Loucy (cell line): ENCODE measurements at regions not wholly inside any gene's neighbourhood (a gene's known extent, or its start where the extent isn't known, plus 50 kb on each side); places are given as distances from the start of the nearest gene placed in this dataset.

Experiments used
- H2AFZ ChIP-seq: fragments of 200-600 bp; sonication (generic); 2 replicates; pipeline ENCODE4 v1.6.0; 2016; ENCODE audit warnings: antibody characterized with exemption, mild to moderate bottlenecking, low read length, moderate library complexity
- H3F3A ChIP-seq: fragments of 200-600 bp; 2 replicates; pipeline ENCODE4 v1.6.0; 2016; ENCODE audit warnings: antibody characterized with exemption, low read depth, mild to moderate bottlenecking
- H3K27me3 ChIP-seq: fragments of 200-600 bp; sonication (generic); 2 replicates; pipeline ENCODE4 v1.6.1; 2014; ENCODE audit warnings: low read length, mild to moderate bottlenecking; ENCODE audit not compliant: insufficient read depth, poor library complexity, severe bottlenecking
- H3K36me3 ChIP-seq: fragments of 200-600 bp; sonication (generic); 2 replicates; pipeline ENCODE4 v1.6.1; 2016; ENCODE audit warnings: low read length; ENCODE audit not compliant: insufficient read depth
- H3K4me1 ChIP-seq: fragments of 200-600 bp; sonication (generic); 2 replicates; pipeline ENCODE4 v1.5.1; 2014; ENCODE audit warnings: low read length, mild to moderate bottlenecking; ENCODE audit not compliant: insufficient read depth, poor library complexity, severe bottlenecking
- H3K4me2 ChIP-seq: fragments of 200-600 bp; sonication (generic); 2 replicates; pipeline ENCODE4 v1.6.0; 2014; ENCODE audit warnings: antibody characterized with exemption, low read length, low read depth, mild to moderate bottlenecking; ENCODE audit not compliant: poor library complexity, severe bottlenecking
- H3K4me3 ChIP-seq: fragments of 200-600 bp; sonication (generic); 2 replicates; pipeline ENCODE4 v1.5.1; 2014; ENCODE audit warnings: low read length, mild to moderate bottlenecking, mixed read lengths; ENCODE audit not compliant: poor library complexity, severe bottlenecking
- H3K79me2 ChIP-seq: fragments of 200-600 bp; sonication (generic); 2 replicates; pipeline ENCODE4 v1.6.1; 2014; ENCODE audit warnings: low read length; ENCODE audit not compliant: insufficient read depth
- H3K9ac ChIP-seq: fragments of 200-600 bp; sonication (generic); 2 replicates; pipeline ENCODE4 v1.6.0; 2014; ENCODE audit warnings: mild to moderate bottlenecking, low read depth, low read length, moderate library complexity; ENCODE audit not compliant: poor library complexity, severe bottlenecking
- H3K9me2 ChIP-seq: fragments of 200-600 bp; sonication (generic); replicated peaks from 2 replicates; pipeline ENCODE4 v1.6.1; 2016; ENCODE audit warnings: low read depth, low read length, mixed read lengths
- H3K9me3 ChIP-seq: fragments of 200-600 bp; sonication (generic); 2 replicates; pipeline ENCODE4 v1.6.1; 2014; ENCODE audit warnings: mild to moderate bottlenecking, antibody characterized with exemption, low read length, low read depth; ENCODE audit not compliant: insufficient read depth
- H4K20me1 ChIP-seq: fragments of 200-600 bp; sonication (generic); 2 replicates; pipeline ENCODE4 v1.6.0; 2014; ENCODE audit warnings: antibody characterized with exemption, low read length, mild to moderate bottlenecking; ENCODE audit not compliant: insufficient read depth, poor library complexity, severe bottlenecking
- CTCF ChIP-seq: fragments of 200-600 bp; sonication (generic); conservative IDR thresholded peaks from 2 replicates; pipeline ENCODE4 v1.5.1; 2014; ENCODE audit warnings: mild to moderate bottlenecking, antibody characterized with exemption, low read length
- EZH2phosphoT487 ChIP-seq: fragments of 200-600 bp; IDR thresholded peaks from 2 replicates; pipeline ENCODE4 v1.6.1; 2018; ENCODE audit warnings: antibody characterized with exemption, mild to moderate bottlenecking, moderate library complexity, borderline replicate concordance

- H3K4me1 ChIP-seq = peaks cover 8% of the 10 kb centered on the region
- no peak overlapping the region for H3K9ac ChIP-seq
- H2AFZ ChIP-seq = no peak overlapping the region
- no peaks in the 10 kb centered on the region for H3K79me2 ChIP-seq
- TF ChIP-seq EZH2phosphoT487 (no peak), CTCF (no peak)
- no peaks in the 10 kb centered on the region for H3K36me3 ChIP-seq
- no peak overlapping the region for H3K4me3 ChIP-seq
- H3K9me2 ChIP-seq = no peaks in the 10 kb centered on the region
- no peaks in the 10 kb centered on the region for H3K27me3 ChIP-seq
- no peaks in the 10 kb centered on the region for H4K20me1 ChIP-seq
- H3K4me2 ChIP-seq = no peak overlapping the region
- H3K9me3 ChIP-seq = no peaks in the 10 kb centered on the region
- H3F3A ChIP-seq = no peaks in the 10 kb centered on the region
Observed at GRCh38 chr12:111076611-111077451, 156.5 kb upstream of the MYL2 start.

- Histone ChIP-seq H3K4me3 (no peak overlapping the region), H3K9me2 (no peaks in the 10 kb centered on the region), H3K9me3 (no peaks in the 10 kb centered on the region), H3K9ac (no peak overlapping the region), H3K27me3 (no peaks in the 10 kb centered on the region), H3K4me2 (no peak overlapping the region), H3F3A (no peaks in the 10 kb centered on the region), H3K79me2 (no peaks in the 10 kb centered on the region), H3K36me3 (no peaks in the 10 kb centered on the region), H4K20me1 (no peaks in the 10 kb centered on the region), H2AFZ (no peak overlapping the region), H3K4me1 (peaks cover 8% of the 10 kb centered on the region)
- TF ChIP-seq EZH2phosphoT487 (no peak), CTCF (no peak)
Observed at GRCh38 chr12:111076199-111076598, 155.8 kb upstream of the MYL2 start.

GRCh38 chr12:111074965-111075364, 154.6 kb upstream of the MYL2 start:
- H3K4me3 ChIP-seq = no peak overlapping the region
- no peak overlapping the region for H3K4me2 ChIP-seq
- H3K79me2 ChIP-seq = no peaks in the 10 kb centered on the region
- H3F3A ChIP-seq = no peaks in the 10 kb centered on the region
- TF ChIP-seq EZH2phosphoT487 (no peak), CTCF (no peak)
- H4K20me1 ChIP-seq = no peaks in the 10 kb centered on the region
- H3K4me1 ChIP-seq = peaks cover 8% of the 10 kb centered on the region
- no peaks in the 10 kb centered on the region for H3K27me3 ChIP-seq
- H2AFZ ChIP-seq = no peak overlapping the region
- H3K9me2 ChIP-seq = no peaks in the 10 kb centered on the region
- no peaks in the 10 kb centered on the region for H3K9me3 ChIP-seq
- no peak overlapping the region for H3K9ac ChIP-seq
- no peaks in the 10 kb centered on the region for H3K36me3 ChIP-seq
